NCI-H146 treated with DMSO at 0.1 percent for 48 hours (cell line): ENCODE measurements at regions not wholly inside any gene's neighbourhood (a gene's known extent, or its start where the extent isn't known, plus 50 kb on each side); places are given as distances from the start of the nearest gene placed in this dataset.

Experiments
- DNase-seq: peaks from one replicate; lab custom pipeline; 2025; ENCODE audit not compliant: unreplicated experiment; lab: John Stamatoyannopoulos, UW

DNA sequence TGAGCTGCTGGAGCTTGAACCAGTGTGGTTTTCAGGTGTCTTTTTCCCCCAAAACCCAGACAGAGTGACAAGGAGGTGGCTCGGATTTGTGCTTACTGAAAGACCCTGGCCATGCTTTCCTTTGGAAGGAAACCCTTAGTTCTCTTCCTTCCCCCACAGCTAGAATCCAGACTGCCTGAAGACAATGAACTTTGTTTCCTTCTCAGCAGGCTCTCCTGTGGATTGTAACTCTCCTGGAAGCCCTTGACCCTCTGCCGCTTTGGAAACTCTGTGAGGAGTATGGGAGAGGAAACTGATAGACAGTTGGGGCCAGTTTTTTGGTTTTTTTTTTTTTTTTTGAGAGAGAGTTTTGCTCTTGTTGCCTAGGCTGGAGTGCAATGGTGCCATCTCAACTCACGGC lies 62.1 kb upstream of the SESN3 start:
- DNase-seq, result no peak

DNA sequence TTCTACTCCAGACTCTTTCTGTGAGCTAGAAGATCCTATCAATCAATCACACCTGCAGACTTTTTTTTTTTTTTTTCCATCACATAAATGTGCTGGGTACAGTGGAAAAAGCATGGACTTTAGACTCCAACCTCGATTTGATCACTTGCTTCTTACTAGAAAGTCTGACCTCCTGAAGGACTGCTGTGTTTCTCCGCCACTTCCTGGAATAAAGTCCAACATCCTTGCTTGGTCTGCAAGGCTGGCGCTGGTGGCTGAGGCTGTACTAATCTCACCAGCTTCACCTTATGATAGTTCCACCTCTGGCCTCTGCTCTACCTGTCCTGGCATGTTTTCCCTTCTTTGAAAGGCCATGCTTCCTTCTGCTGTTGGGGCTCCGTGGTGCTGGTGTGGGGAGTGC lies 60.9 kb upstream of the SESN3 start:
- DNase-seq, result no peak

DNA sequence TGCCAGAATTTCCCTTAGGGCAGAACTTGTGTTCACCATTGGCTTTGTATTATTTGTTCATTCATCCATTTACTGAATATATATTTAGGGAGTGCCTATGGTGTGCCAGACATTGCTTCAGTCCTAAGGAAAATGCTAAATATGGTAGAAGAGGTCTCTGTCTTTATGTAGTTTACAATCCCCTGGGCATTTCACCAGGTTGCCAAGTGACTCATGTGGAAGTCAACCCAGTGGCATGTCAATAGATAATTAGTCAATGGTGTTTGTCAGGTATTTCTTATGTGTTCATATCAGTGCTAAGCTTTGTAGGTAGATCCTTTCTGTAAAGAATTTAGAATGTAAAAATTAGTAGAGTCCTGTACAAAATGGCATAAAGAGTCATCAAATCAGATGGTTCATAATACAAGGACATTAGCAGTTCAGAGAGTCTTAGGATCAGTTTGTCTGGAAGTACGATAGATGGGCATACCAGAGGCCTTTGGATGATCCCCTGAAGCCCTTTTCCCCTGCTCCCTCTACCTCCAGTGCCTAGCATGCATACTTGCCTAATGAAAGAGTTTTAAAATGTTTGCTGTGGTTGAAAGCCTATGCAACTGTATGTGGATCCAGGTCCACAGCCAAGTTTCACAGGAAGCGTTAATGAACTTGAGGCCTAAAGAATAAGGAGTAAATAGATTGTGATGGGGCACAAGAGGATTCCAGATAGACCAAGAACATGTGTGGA lies 58.5 kb upstream of the SESN3 start:
- DNase-seq, result no peak

DNA sequence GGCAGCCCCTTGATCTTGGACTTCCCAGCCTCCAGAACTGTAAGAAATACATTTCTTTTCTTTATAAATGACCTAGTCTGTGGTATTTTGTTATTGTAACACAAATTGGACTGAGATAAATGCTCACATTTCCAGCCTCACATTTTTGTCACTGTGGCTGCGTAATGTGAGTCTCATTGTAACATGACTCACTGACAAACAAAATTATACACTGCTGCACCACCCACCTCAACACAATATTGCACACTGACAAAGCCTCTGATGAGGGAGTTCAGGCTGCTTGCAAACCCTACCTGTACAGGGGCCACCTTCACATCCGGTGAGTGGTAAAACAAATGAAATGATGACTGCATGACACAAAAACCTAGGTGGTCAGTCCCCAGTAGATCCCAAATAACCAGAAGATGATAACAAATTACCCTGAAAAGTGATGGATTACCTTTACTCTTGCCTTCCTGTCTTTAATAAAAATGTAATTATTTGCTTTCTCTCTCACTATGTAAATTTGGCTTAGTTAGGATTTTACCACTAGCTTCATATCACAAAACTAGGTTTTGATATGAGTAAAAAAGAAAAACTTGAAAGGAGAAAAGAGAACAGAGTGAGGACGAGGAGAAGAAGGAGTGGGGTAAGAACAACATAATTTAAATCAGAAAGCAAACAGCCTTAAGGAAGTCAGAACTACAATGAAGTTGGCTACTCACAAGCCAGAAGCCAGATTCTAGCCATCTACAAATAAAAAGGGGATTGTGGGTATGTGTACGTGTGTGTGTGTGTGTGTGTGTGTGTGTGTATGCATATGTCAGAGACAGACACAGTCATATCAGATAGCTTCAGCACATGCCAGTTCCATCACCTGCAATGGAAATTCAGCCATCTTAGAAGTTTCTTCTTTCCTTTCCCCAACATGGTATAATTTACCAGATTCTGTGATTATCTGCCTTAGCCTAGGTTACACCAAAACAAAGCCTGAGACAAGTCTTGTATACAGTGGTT lies 53.4 kb upstream of the SESN3 start:
- DNase-seq, result no peak

- DNase-seq, result no peak
These were observed 52.6 kb upstream of the SESN3 start for GRCh38 chr11:95283650-95284049.

DNA sequence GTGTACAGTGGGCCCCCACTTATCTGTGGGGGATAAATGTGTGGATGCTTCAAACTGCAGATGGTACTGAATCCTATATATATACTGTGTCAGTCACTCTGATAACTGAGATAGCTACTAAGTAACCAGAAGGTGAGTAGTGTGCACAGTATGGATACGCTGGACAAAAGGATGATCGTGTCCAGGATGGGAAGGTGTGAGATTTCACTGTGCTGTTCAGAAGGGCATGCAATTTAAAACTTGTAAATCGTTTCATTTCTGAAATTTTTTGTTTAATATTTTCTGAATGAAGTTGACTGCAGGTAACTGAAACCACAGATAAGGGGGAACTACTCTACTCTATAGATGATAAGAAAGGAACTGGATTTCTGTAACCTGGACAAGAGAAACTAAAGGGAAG lies 52.1 kb upstream of the SESN3 start:
- DNase-seq, result no peak

- no peak for DNase-seq
These were observed 51.3 kb upstream of the SESN3 start for GRCh38 chr11:95282291-95282751.
